A673 (cell line): ENCODE measurements at regions not wholly inside any gene's neighbourhood (a gene's known extent, or its start where the extent isn't known, plus 50 kb on each side); places are given as distances from the start of the nearest gene placed in this dataset.

Source experiments
- CTCF ChIP-seq: fragments of 300-800, 200-600 bp; sonication (generic); conservative IDR thresholded peaks from 2 replicates; pipeline ENCODE4 v1.5.1; 2017; ENCODE audit warnings: low read depth, mild to moderate bottlenecking, antibody characterized with exemption, low read length, moderate library complexity, mixed read lengths
- EZH2 ChIP-seq: fragments of 200-600 bp; sonication (generic); IDR thresholded peaks from 2 replicates; pipeline ENCODE4 v1.6.1; 2017; ENCODE audit warnings: borderline replicate concordance, low read depth, mild to moderate bottlenecking, mixed read lengths, antibody characterized with exemption, low read length; ENCODE audit not compliant: poor library complexity, severe bottlenecking

GRCh38 chrX:578531-578930, 52.1 kb upstream of the SHOX start:
- TF ChIP-seq EZH2 = no peak
- no peak for TF ChIP-seq CTCF
